Stimulated activated effector memory CD8-positive, alpha-beta T cell treated with anti-CD3 and anti-CD28 coated beads, Interleukin-12 subunit alpha, Interleukin-12 subunit beta, amount 100 ng/mL, for 72 hours (primary cell): ENCODE measurements at regions not wholly inside any gene's neighbourhood (a gene's known extent, or its start where the extent isn't known, plus 50 kb on each side); places are given as distances from the start of the nearest gene placed in this dataset.
"Not testable (repeated sequence)": the region's sequence is repeated elsewhere in the genome, so short reads cannot be mapped to it uniquely, and the experiment has no call there.

ENCODE experiments used
- ATAC-seq: fragments of 150-1000 bp; cut with Tn5 transposase; 2 replicates; pipeline ENCODE4 v1.10.0; 2021
- DNase-seq, 2 donors: peaks; one replicate each; pipeline ENCODE4 v3.0.0; 2021 to 2022; ENCODE audit warnings: low spot score in 2 of 2
- H3K27ac Mint-ChIP-seq: one replicate; pipeline ENCODE4 v1.8.0; 2022; ENCODE audit warnings: mild to moderate bottlenecking, mixed read lengths
- H3K36me3 Mint-ChIP-seq: one replicate; pipeline ENCODE4 v1.8.0; 2022; ENCODE audit warnings: mild to moderate bottlenecking, mixed read lengths
- H3K4me1 Mint-ChIP-seq: one replicate; pipeline ENCODE4 v1.8.0; 2022; ENCODE audit warnings: mixed read lengths
- H3K4me3 Mint-ChIP-seq: one replicate; pipeline ENCODE4 v1.8.0; 2022; ENCODE audit warnings: mild to moderate bottlenecking, mixed read lengths
- H3K9me3 Mint-ChIP-seq: one replicate; pipeline ENCODE4 v1.8.0; 2022; ENCODE audit warnings: mixed read lengths

DNA sequence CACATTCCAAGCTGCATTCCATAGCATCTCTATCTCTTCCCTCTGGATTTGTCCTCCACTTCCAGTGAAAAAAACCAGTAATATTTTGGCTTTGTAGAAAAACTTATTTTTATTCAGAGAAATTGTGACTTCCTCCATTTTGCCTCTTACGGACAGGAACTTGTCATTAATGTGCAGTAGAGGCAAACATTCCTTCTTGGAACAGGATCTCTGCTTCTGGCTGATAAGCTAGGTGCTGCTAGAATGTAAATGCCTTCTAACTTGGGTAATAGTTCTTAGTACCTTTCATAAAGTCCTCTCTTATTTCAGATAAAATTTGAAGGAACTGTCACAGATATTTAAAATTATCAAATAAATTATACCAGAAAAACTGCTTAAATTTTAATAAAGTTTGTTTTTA, 707.8 kb downstream of the USP25 start:
- no peak overlapping the region for H3K27ac Mint-ChIP-seq
- DNase-seq = no peak
- H3K9me3 Mint-ChIP-seq = peaks cover 5% of the 10 kb centered on the region
- no peaks in the 10 kb centered on the region for H3K36me3 Mint-ChIP-seq
- no peak overlapping the region for H3K4me3 Mint-ChIP-seq
- ATAC-seq = no peak
- H3K4me1 Mint-ChIP-seq = no peaks in the 10 kb centered on the region

GRCh38 chr21:16438761-16439160, 709.0 kb downstream of the USP25 start:
- ATAC-seq (no peak), DNase-seq (no peak)
- no peaks in the 10 kb centered on the region for H3K4me1 Mint-ChIP-seq
- H3K27ac Mint-ChIP-seq = no peak overlapping the region
- peaks cover 5% of the 10 kb centered on the region for H3K9me3 Mint-ChIP-seq
- H3K4me3 Mint-ChIP-seq = no peak overlapping the region
- no peaks in the 10 kb centered on the region for H3K36me3 Mint-ChIP-seq

DNA sequence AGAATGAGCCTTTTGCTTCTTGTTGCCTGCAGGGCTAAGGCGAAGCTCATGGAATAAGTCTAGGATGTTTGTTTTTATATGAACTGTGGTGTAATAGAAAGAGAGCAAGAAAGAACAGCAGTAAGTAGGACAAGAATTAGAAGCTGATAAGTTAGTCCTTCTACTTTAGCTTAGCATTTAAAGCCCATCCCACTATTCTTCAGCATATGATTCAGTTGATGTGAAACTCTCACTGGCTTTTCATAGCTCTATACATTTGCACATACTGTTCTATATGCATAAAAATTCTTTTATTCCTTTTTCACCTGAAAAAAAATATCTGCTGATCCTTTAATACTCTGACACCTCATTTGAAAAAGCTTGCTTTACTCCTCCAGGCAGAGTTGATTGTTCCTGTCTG, 712.0 kb downstream of the USP25 start:
- ATAC-seq = no peak
- H3K27ac Mint-ChIP-seq = no peak overlapping the region
- no peaks in the 10 kb centered on the region for H3K36me3 Mint-ChIP-seq
- peaks cover 8% of the 10 kb centered on the region for H3K9me3 Mint-ChIP-seq
- no peak overlapping the region for H3K4me3 Mint-ChIP-seq
- DNase-seq = no peak
- no peaks in the 10 kb centered on the region for H3K4me1 Mint-ChIP-seq

DNA sequence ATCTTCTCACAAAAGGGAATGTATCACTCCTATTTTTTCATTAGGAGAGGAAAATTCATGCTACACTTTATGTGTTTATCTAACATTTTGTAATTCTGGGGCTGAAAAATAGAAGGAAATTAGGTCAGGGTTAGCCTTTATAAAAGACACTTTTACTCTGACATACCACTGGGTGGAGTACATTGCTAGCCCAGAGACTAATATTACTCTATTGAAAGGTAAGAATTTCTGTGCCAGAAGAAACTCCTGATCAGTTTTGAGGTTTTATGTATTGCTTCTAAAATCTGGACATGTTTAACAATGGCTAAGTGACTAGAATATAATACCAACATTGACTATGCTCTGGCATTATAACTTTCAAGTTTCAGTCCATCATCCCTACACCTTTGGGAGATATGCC, 724.6 kb downstream of the USP25 start:
- H3K36me3 Mint-ChIP-seq = no peaks in the 10 kb centered on the region
- H3K27ac Mint-ChIP-seq = no peak overlapping the region
- ATAC-seq (no peak), DNase-seq (no peak)
- H3K9me3 Mint-ChIP-seq = peaks cover 4% of the 10 kb centered on the region
- H3K4me1 Mint-ChIP-seq = no peaks in the 10 kb centered on the region
- no peak overlapping the region for H3K4me3 Mint-ChIP-seq

DNA sequence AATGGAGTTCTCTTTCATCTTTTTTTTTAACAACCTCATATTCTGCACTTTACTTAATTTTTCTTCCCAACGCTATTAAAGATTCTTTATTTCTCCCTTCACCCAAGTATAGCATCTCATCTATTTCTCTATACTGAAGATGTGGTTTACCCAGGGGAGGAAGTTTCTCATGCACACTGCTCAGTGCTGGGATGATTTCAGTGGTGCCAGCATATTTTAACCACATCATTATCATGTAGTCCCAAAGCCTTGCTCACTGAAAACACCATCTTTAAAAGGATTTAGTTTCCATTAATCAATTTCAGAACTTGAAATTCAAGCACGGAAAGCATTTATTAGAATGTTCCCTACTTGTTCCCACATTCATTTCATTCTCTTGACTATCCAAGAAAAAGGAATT, 725.7 kb downstream of the USP25 start:
- no peak overlapping the region for H3K27ac Mint-ChIP-seq
- ATAC-seq (no peak), DNase-seq (no peak)
- H3K36me3 Mint-ChIP-seq = no peaks in the 10 kb centered on the region
- H3K9me3 Mint-ChIP-seq = peaks cover 4% of the 10 kb centered on the region
- no peaks in the 10 kb centered on the region for H3K4me1 Mint-ChIP-seq
- H3K4me3 Mint-ChIP-seq = no peak overlapping the region

DNA sequence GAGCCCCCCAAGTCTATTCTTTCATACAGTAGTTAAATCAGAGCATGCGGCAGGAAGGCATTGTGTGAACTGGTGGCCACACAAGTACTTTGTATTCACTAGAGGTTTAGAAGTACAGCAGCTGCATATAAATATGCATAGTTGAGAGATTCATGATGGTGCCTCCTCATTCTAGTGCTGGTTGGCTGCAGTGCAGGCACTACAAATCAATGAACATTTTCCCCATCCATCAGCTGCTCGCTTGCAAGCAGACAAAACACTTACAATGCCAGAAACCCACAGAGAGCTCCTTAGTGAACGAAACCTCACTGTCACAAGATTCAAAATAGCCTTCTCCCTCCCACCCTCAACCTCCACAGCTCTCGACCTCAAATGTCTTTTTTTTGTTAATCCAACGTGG, 726.2 kb downstream of the USP25 start:
- peaks cover 5% of the 10 kb centered on the region for H3K9me3 Mint-ChIP-seq
- no peak for DNase-seq
- H3K4me3 Mint-ChIP-seq = no peak overlapping the region
- H3K27ac Mint-ChIP-seq = no peak overlapping the region
- ATAC-seq = no peak
- H3K36me3 Mint-ChIP-seq = no peaks in the 10 kb centered on the region
- H3K4me1 Mint-ChIP-seq = no peaks in the 10 kb centered on the region

DNA sequence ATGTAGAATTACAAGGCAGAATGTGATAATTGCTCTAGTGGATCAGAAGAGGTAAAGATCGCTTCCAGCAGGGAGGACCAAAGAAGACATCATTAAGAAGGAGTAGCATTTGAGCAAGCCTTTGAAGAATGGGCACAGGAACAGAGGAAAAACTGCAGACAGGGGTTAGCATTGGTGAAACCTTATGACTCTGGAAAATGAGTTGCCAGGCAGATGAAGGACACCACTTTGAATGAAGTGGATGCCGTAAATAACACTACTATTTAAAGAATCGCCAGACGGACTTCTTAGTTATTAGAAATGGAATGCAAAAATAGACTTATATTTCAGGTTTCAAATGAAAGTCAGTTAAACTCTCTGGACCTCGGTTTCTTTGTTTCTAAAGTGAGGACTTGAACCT, 727.7 kb downstream of the USP25 start:
- Mint-ChIP-seq H3K4me3 (no peak overlapping the region), H3K36me3 (no peaks in the 10 kb centered on the region), H3K4me1 (no peaks in the 10 kb centered on the region), H3K27ac (no peak overlapping the region), H3K9me3 (peaks cover 7% of the 10 kb centered on the region)
- DNase-seq = no peak
- ATAC-seq = no peak

- Mint-ChIP-seq H3K36me3 (no peaks in the 10 kb centered on the region), H3K4me3 (no peak overlapping the region), H3K27ac (no peak overlapping the region), H3K4me1 (no peaks in the 10 kb centered on the region), H3K9me3 (peaks cover 9% of the 10 kb centered on the region)
- DNase-seq (no peak), ATAC-seq (no peak)
These were observed 731.2 kb downstream of the USP25 start for GRCh38 chr21:16460936-16461335.

DNA sequence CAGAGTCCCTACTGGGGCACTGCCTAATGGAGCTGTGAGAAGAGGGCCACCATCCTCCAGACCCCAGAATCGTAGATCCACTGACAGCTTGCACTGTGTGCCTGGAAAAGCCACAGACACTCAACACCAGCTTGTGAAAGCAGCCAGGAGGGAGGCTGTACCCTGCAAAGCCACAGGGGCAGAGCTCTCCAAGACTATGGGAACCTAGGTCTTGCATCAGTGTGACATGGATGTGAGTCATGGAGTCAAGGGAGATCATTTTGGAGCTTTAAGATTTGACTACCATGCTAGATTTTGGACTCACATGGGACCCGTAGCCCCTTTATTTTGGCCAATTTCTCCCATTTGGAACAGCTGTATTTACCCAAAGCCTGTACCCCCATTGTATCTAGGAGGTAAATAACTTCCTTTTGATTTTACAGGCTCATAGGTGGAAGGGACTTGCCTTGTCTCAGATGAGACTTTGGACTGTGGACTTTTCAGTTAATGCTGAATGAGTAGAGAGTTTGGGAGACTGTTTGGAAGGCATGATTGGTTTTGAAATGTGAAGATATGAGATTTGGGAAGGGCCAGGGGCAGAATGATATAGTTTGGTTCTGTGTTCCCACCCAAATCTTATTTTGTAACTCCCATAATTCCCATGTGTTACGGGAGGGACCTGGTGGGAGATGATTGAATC, 734.6 kb downstream of the USP25 start:
- not testable (repeated sequence) for H3K4me1 Mint-ChIP-seq, ATAC-seq, H3K36me3 Mint-ChIP-seq, H3K27ac Mint-ChIP-seq, H3K4me3 Mint-ChIP-seq, DNase-seq
- peaks cover 18% of the 10 kb centered on the region for H3K9me3 Mint-ChIP-seq

DNA sequence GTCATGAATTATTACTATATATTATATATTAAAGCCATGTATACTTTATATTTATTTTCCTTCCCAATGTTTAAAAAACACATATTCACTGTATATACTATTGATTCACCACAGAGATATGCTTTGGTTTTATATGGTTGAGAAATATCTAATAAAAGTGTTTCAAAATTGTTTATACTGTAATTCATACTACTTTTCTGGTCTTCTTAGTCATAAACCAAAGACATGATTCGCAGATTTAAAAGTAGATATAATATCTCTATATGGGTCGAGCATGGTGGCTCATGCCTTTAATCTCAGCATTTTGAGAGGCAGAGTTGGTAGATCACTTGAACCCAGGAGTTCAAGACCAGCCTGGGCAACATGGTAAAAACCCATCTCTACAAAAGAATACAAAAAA, 738.4 kb downstream of the USP25 start:
- peaks cover 12% of the 10 kb centered on the region for H3K9me3 Mint-ChIP-seq
- H3K36me3 Mint-ChIP-seq = no peaks in the 10 kb centered on the region
- DNase-seq (no peak), ATAC-seq (no peak)
- no peak overlapping the region for H3K4me3 Mint-ChIP-seq
- H3K4me1 Mint-ChIP-seq = no peaks in the 10 kb centered on the region
- H3K27ac Mint-ChIP-seq = no peak overlapping the region

- Mint-ChIP-seq H3K9me3 (peaks cover 7% of the 10 kb centered on the region), H3K4me1 (no peaks in the 10 kb centered on the region), H3K4me3 (no peak overlapping the region), H3K36me3 (no peaks in the 10 kb centered on the region), H3K27ac (no peak overlapping the region)
- DNase-seq (no peak), ATAC-seq (no peak)
These were observed 744.2 kb downstream of the USP25 start for GRCh38 chr21:16473988-16474387.

DNA sequence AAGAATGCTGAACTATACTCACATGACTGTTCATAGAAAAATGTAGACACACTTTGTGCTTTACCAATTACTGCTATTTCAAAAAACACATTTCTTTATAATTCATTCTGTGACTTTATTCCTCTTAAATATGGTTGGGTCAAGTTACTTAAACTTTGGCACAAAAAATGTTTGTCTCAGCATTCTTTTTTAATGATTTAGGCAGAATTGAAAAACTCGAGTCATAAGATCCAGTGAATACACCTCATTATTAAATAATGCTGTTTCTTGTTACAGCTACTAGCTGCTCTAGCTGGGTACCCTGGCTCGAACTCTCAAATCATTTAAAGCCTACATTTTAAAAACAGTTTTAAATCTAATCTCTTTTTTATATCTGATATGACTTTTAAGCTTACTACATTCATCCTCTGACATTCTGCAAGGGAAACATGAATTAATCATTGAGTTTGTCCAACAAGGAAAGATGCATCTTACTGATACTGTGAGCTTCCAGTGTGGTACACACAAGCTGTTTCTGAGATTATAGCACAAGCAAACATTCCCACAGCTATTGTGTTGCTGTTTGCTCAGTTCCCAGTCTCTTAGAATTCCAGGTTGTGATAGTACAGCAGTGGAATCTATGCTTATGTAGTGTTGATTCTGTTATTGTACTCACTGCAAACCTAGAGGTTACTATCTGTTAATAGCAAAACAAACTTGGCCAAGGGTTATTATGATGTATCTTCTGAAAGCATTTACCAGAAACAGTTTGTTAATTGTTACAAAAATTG, 746.5 kb downstream of the USP25 start:
- ATAC-seq (no peak), DNase-seq (no peak)
- H3K27ac Mint-ChIP-seq = no peak overlapping the region
- H3K36me3 Mint-ChIP-seq = no peaks in the 10 kb centered on the region
- H3K4me3 Mint-ChIP-seq = no peak overlapping the region
- H3K9me3 Mint-ChIP-seq = peaks cover 17% of the 10 kb centered on the region
- H3K4me1 Mint-ChIP-seq = no peaks in the 10 kb centered on the region

DNA sequence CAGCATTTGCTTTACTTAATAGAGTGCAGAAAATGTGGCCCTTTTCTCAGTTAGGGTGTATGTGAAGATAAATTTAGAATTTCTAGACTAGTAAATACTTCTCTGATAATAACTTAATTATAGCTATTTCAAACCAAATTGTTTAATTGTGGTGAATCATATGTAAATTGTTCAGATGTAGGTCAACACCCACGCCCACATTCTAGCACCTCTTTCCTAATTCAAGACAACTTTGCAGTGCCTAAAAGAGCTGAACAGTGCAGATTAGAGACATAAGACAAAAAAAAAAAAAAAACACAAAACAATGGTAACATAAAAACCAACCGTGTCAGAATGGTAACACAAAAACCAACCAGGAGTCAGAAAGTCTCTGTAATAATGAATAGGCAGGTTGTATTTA, 758.3 kb downstream of the USP25 start:
- H3K27ac Mint-ChIP-seq = no peak overlapping the region
- no peak for ATAC-seq
- no peaks in the 10 kb centered on the region for H3K4me1 Mint-ChIP-seq
- H3K9me3 Mint-ChIP-seq = peaks cover 11% of the 10 kb centered on the region
- no peak for DNase-seq
- H3K4me3 Mint-ChIP-seq = no peak overlapping the region
- H3K36me3 Mint-ChIP-seq = no peaks in the 10 kb centered on the region

DNA sequence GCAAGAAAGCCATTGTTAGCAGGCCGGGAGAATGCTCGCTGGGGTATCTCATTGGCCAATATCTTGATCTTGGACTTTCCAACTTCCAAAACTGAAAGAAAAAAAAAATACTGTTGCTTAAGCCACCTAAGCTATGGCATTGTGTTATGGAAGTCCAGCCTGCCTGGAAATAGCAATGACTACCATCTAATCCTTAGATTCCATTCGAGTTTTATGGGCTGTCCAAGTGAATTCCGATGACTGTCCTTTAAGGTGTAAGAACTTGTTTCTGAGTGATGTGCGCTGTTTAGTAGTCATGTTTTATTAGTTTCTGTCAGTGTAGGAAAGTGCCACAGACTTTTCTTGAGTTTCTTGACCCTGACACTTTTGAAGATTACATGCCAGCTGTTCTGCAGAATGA, 762.6 kb downstream of the USP25 start:
- no peak for ATAC-seq
- Mint-ChIP-seq H3K27ac (no peak overlapping the region), H3K9me3 (peaks cover 13% of the 10 kb centered on the region), H3K36me3 (no peaks in the 10 kb centered on the region), H3K4me1 (no peaks in the 10 kb centered on the region), H3K4me3 (no peak overlapping the region)
- no peak for DNase-seq

GRCh38 chr21:16492892-16493291, 763.1 kb downstream of the USP25 start:
- H3K9me3 Mint-ChIP-seq = peaks cover 13% of the 10 kb centered on the region
- DNase-seq (no peak), ATAC-seq (no peak)
- H3K4me1 Mint-ChIP-seq = no peaks in the 10 kb centered on the region
- no peak overlapping the region for H3K27ac Mint-ChIP-seq
- H3K36me3 Mint-ChIP-seq = no peaks in the 10 kb centered on the region
- H3K4me3 Mint-ChIP-seq = no peak overlapping the region

GRCh38 chr21:16496609-16497008, 766.8 kb downstream of the USP25 start:
- Mint-ChIP-seq H3K4me1 (no peaks in the 10 kb centered on the region), H3K27ac (no peak overlapping the region), H3K9me3 (peaks cover 18% of the 10 kb centered on the region), H3K36me3 (no peaks in the 10 kb centered on the region), H3K4me3 (no peak overlapping the region)
- DNase-seq = no peak
- no peak for ATAC-seq
